ENCODE measurements at regions not wholly inside any gene's neighbourhood (a gene's known extent, or its start where the extent isn't known, plus 50 kb on each side); places are given as distances from the start of the nearest gene placed in this dataset.

- TF ChIP-seq CTCF (IDR thresholded peaks at IDR 0.05; ENCODE audit: insufficient read depth in 1 of 2, low read depth in 1 of 2, low read length in 1 of 2, severe bottlenecking in 1 of 2, unreplicated experiment in 1 of 2), result no peak
Observed at GRCh38 chr18:2030647-2031046, 540.7 kb downstream of the METTL4 start.

GRCh38 chr18:2032036-2032435, 539.3 kb downstream of the METTL4 start:
- no peaks in the 10 kb centered on the region for H3K36me3 ChIP-seq (ENCODE audit: control insufficient read depth, insufficient read depth, low read length)
- H3K36me3 Mint-ChIP-seq (ENCODE audit: insufficient read depth, unreplicated experiment), result no peaks in the 10 kb centered on the region
- ChIA-PET CTCF (no interaction called here), POLR2A (no interaction called here)
- H3K4me3 ChIP-seq (ENCODE audit: low read depth, low read length), result no peak overlapping the region
- H3K27me3 ChIP-seq (replicated peaks; ENCODE audit: control insufficient read depth, insufficient read depth, low read length), result no peaks in the 10 kb centered on the region
- H3K9me3 Mint-ChIP-seq (ENCODE audit: unreplicated experiment), result no peaks in the 10 kb centered on the region
- H3K4me1 ChIP-seq, result no peaks in the 10 kb centered on the region
- no TSS peak for BruUV-seq (replicated peaks)
- intact Hi-C loops (cut with micrococcal nuclease; ENCODE audit: unreplicated experiment), result no loop called here
- H3K27ac Mint-ChIP-seq (ENCODE audit: unreplicated experiment), result no peak overlapping the region
- no peak for TF ChIP-seq CTCF (IDR thresholded peaks at IDR 0.05; ENCODE audit: insufficient read depth in 1 of 2, low read depth in 1 of 2, low read length in 1 of 2, severe bottlenecking in 1 of 2, unreplicated experiment in 1 of 2)
- no peak overlapping the region for H3K4me3 Mint-ChIP-seq (ENCODE audit: unreplicated experiment)
- no peaks in the 10 kb centered on the region for H3K27me3 Mint-ChIP-seq (ENCODE audit: insufficient read depth, unreplicated experiment)
- H3K4me1 Mint-ChIP-seq (ENCODE audit: low read depth, unreplicated experiment), result no peaks in the 10 kb centered on the region
- no peaks in the 10 kb centered on the region for H3K9me3 ChIP-seq
- DNase-seq, result no peak

More at GRCh38 chr18:2030647-2031046, 540.7 kb downstream of the METTL4 start:
- Mint-ChIP-seq H3K36me3 (ENCODE audit: insufficient read depth, unreplicated experiment) (no peaks in the 10 kb centered on the region), H3K27me3 (ENCODE audit: insufficient read depth, unreplicated experiment) (no peaks in the 10 kb centered on the region), H3K4me3 (ENCODE audit: unreplicated experiment) (no peak overlapping the region), H3K9me3 (ENCODE audit: unreplicated experiment) (no peaks in the 10 kb centered on the region), H3K4me1 (ENCODE audit: low read depth, unreplicated experiment) (no peaks in the 10 kb centered on the region), H3K27ac (ENCODE audit: unreplicated experiment) (no peak overlapping the region)
- H3K36me3 ChIP-seq (ENCODE audit: control insufficient read depth, insufficient read depth, low read length), result no peaks in the 10 kb centered on the region
- POLR2A ChIA-PET, result no interaction called here
- no TSS peak for BruUV-seq (replicated peaks)
- H3K9me3 ChIP-seq, result no peaks in the 10 kb centered on the region
- H3K4me3 ChIP-seq (ENCODE audit: low read depth, low read length), result no peak overlapping the region
- CTCF ChIA-PET, result no interaction called here
- no peaks in the 10 kb centered on the region for H3K27me3 ChIP-seq (replicated peaks; ENCODE audit: control insufficient read depth, insufficient read depth, low read length)
- no peaks in the 10 kb centered on the region for H3K4me1 ChIP-seq
- intact Hi-C loops (cut with micrococcal nuclease; ENCODE audit: unreplicated experiment), result no loop called here
- no peak for DNase-seq

- H3K36me3 Mint-ChIP-seq (ENCODE audit: insufficient read depth, unreplicated experiment), result no peaks in the 10 kb centered on the region
- no peaks in the 10 kb centered on the region for H3K4me1 Mint-ChIP-seq (ENCODE audit: low read depth, unreplicated experiment)
- H3K27ac Mint-ChIP-seq (ENCODE audit: unreplicated experiment), result no peak overlapping the region
- no peaks in the 10 kb centered on the region for H3K36me3 ChIP-seq (ENCODE audit: control insufficient read depth, insufficient read depth, low read length)
- intact Hi-C loops (cut with micrococcal nuclease; ENCODE audit: unreplicated experiment), result no loop called here
- no peaks in the 10 kb centered on the region for H3K4me1 ChIP-seq
- H3K4me3 Mint-ChIP-seq (ENCODE audit: unreplicated experiment), result no peak overlapping the region
- H3K27me3 Mint-ChIP-seq (ENCODE audit: insufficient read depth, unreplicated experiment), result no peaks in the 10 kb centered on the region
- ChIA-PET POLR2A (no interaction called here), CTCF (no interaction called here)
- BruUV-seq (replicated peaks), result no TSS peak
- no peak for TF ChIP-seq CTCF (IDR thresholded peaks at IDR 0.05; ENCODE audit: insufficient read depth in 1 of 2, low read depth in 1 of 2, low read length in 1 of 2, severe bottlenecking in 1 of 2, unreplicated experiment in 1 of 2)
- H3K27me3 ChIP-seq (replicated peaks; ENCODE audit: control insufficient read depth, insufficient read depth, low read length), result no peaks in the 10 kb centered on the region
- no peaks in the 10 kb centered on the region for H3K9me3 ChIP-seq
- H3K4me3 ChIP-seq (ENCODE audit: low read depth, low read length), result no peak overlapping the region
- DNase-seq, result no peak
- no peaks in the 10 kb centered on the region for H3K9me3 Mint-ChIP-seq (ENCODE audit: unreplicated experiment)
Observed at GRCh38 chr18:2035056-2035455, 536.2 kb downstream of the METTL4 start.

Measured in Caco-2 (cell line).